HepG2 (cell line): ENCODE measurements at regions not wholly inside any gene's neighbourhood (a gene's known extent, or its start where the extent isn't known, plus 50 kb on each side); places are given as distances from the start of the nearest gene placed in this dataset.

ENCODE experiments used
- ATAC-seq: fragments of 200-7000 bp; cut with Tn5 transposase; 3 replicates; pipeline ENCODE4 v1.9.1; 2020; ENCODE audit warnings: mild to moderate bottlenecking, moderate library complexity
- BruUV-seq: library from RNA; stranded (reverse); fragments of 400-500 nt; replicated peaks from 2 replicates; lab custom pipeline; 2021; lab: Mats Ljungman, UMichigan
- CTCF ChIA-PET: fragments of 300-600 bp; formaldehyde crosslinking; extraction: SDS; loops from one replicate; lab custom pipeline; 2021; ENCODE audit warnings: low total read pairs, inconsistent platforms, low intra/inter-chr PET ratio; lab: Yijun Ruan, JAX
- POLR2A ChIA-PET: fragments of 350-600 bp; sonication (Branson Sonifier 250); formaldehyde crosslinking; loops from one replicate; lab custom pipeline; 2020; ENCODE audit warnings: antibody characterized with exemption, inconsistent platforms; lab: Yijun Ruan, JAX
- DNase-seq: peaks from one replicate; pipeline ENCODE4 v3.0.0-alpha.2; 2015; ENCODE audit warnings: low spot score
- FAIRE-seq: peaks from 3 replicates; lab custom pipeline; 2011; peaks lifted over from hg19 to GRCh38; lab: Jason Lieb, UNC
- H2AFZ ChIP-seq: one replicate; pipeline ENCODE4 v1.6.1; 2011; ENCODE audit warnings: low read length, inconsistent platforms
- H3K27ac ChIP-seq: fragments of 300-600 bp; 3 replicates; pipeline ENCODE4 v1.8.0; 2011; ENCODE audit warnings: mixed run types, mild to moderate bottlenecking, mixed read lengths, low read length, inconsistent platforms; ENCODE audit not compliant: insufficient read depth; ENCODE audit errors: extremely low read length
- H3K27me3 ChIP-seq, 2 experiments: fragments of 200-600 bp in 1 of 2; 2 replicates in 1 of 2; 3 replicates in 1 of 2; pipeline versions ENCODE4 v1.6.0 to v1.8.0; 2011; ENCODE audit warnings: low read length in 2 of 2, mild to moderate bottlenecking in 2 of 2, moderate library complexity in 2 of 2, inconsistent platforms in 1 of 2; ENCODE audit not compliant: insufficient read depth in 2 of 2, control insufficient read depth in 1 of 2
- H3K36me3 ChIP-seq, 2 experiments: fragments of 200-600 bp in 1 of 2; replicated peaks in 1 of 2; 2 replicates in 1 of 2; 3 replicates in 1 of 2; pipeline versions ENCODE4 v1.5.1 to v1.8.0; 2011; ENCODE audit warnings: low read length in 2 of 2, inconsistent platforms in 1 of 2; ENCODE audit not compliant: insufficient read depth in 2 of 2, control insufficient read depth in 1 of 2
- H3K4me1 ChIP-seq: 2 replicates; pipeline ENCODE4 v1.5.1; 2012; ENCODE audit warnings: low read length, inconsistent platforms; ENCODE audit not compliant: insufficient read depth
- H3K4me2 ChIP-seq: 2 replicates; pipeline ENCODE4 v1.6.0; 2011; ENCODE audit warnings: low read depth, low read length, inconsistent platforms
- H3K4me3 ChIP-seq, 3 experiments: fragments of 200-600 bp in 1 of 3; sonication (generic), shearing (Covaris generic) in 1 of 3; replicated peaks in 1 of 3; 2 replicates each; pipeline ENCODE4 v1.5.1; 2011 to 2016; ENCODE audit warnings: low read length in 3 of 3, inconsistent platforms in 2 of 3, low read depth in 2 of 3, mild to moderate bottlenecking in 2 of 3, control low read depth in 1 of 3, mixed read lengths in 1 of 3; ENCODE audit not compliant: insufficient read depth in 1 of 3
- H3K79me2 ChIP-seq: one replicate; pipeline ENCODE4 v1.6.1; 2011; ENCODE audit warnings: low read length, inconsistent platforms; ENCODE audit not compliant: insufficient read depth
- H3K9ac ChIP-seq: 2 replicates; pipeline ENCODE4 v1.6.0; 2011; ENCODE audit warnings: mild to moderate bottlenecking, low read depth, low read length, inconsistent platforms; ENCODE audit not compliant: insufficient read depth
- H3K9me3 ChIP-seq: 2 replicates; pipeline ENCODE4 v1.5.1; 2012; ENCODE audit warnings: mild to moderate bottlenecking, low read length
- H4K20me1 ChIP-seq: 2 replicates; pipeline ENCODE4 v1.6.0; 2011; ENCODE audit warnings: inconsistent platforms, mild to moderate bottlenecking, low read length, moderate library complexity; ENCODE audit not compliant: insufficient read depth
- CREB1 ChIP-seq, 2 experiments: fragments of 450-650 bp in 1 of 2; IDR thresholded peaks; 2 replicates each; pipeline ENCODE4 v1.6.1; 2016 to 2017; ENCODE audit warnings: control low read depth in 1 of 2, mild to moderate bottlenecking in 1 of 2, missing compliant biosample characterization in 1 of 2, missing genetic modification characterization in 1 of 2
- ELF1 ChIP-seq: sonication (generic); formaldehyde crosslinking; IDR thresholded peaks from 2 replicates; pipeline ENCODE4 v1.4.0; 2020; ENCODE audit warnings: missing genetic modification reagents
- FOXJ3 ChIP-seq: sonication (generic); formaldehyde crosslinking; IDR thresholded peaks from 2 replicates; pipeline ENCODE4 v1.4.0; 2020; ENCODE audit warnings: missing genetic modification reagents, mild to moderate bottlenecking, borderline replicate concordance
- TBX3 ChIP-seq: fragments of 450-650 bp; IDR thresholded peaks from 2 replicates; pipeline ENCODE4 v1.6.1; 2017; ENCODE audit warnings: antibody characterized with exemption, mild to moderate bottlenecking, inconsistent platforms, borderline replicate concordance
- ZNF101 ChIP-seq: sonication (generic); formaldehyde crosslinking; IDR thresholded peaks from 2 replicates; pipeline ENCODE4 v1.4.0; 2020; ENCODE audit warnings: mild to moderate bottlenecking, low read depth, missing genetic modification reagents, borderline replicate concordance
- WGBS: methylation state at CpG from one replicate; pipeline ENCODE4 v1.1.6; 2017; ENCODE audit warnings: low lambda C conversion rate; 5-methylcytosine and 5-hydroxymethylcytosine counted together
- in situ Hi-C: cut with HindIII; loops from 2 replicates; pipeline ENCODE4 v1.10.0; 2017; ENCODE audit warnings: low pct_unique_long_range_greater_than_20kb; ENCODE audit not compliant: extremely low pct_ligation_motif_present
- intact Hi-C: fragments of 100-400 bp; cut with micrococcal nuclease; formaldehyde crosslinking; loops from one replicate; pipeline ENCODE4 v1.10.0; 2022; ENCODE audit not compliant: unreplicated experiment
- TF ChIP-seq, protein P1 (sequence below): sonication (generic); formaldehyde crosslinking; conservative IDR thresholded peaks from 2 replicates; pipeline ENCODE4 v1.4.0; 2020; ENCODE audit warnings: missing genetic modification reagents

GRCh38 chr2:15841776-15842560 is 98.4 kb upstream of the MYCN start:
- BruUV-seq: no TSS peak
- intact Hi-C loops: no loop called here
- 20% methylated on average over 12 of the region's 12 CpGs for WGBS
- Histone ChIP-seq H4K20me1 (no peaks in the 10 kb centered on the region), H3K9ac (no peak overlapping the region), H3K27ac (no peak overlapping the region), H3K4me3 (no peak overlapping the region), H2AFZ (no peak overlapping the region), H3K79me2 (no peaks in the 10 kb centered on the region), H3K4me2 (no peak overlapping the region), H3K4me1 (0 out of 2 replicates have a peak, but pooled peaks cover 7% of the 10 kb centered on the region), H3K9me3 (no peaks in the 10 kb centered on the region), H3K27me3 (0 out of 5 replicates have a peak, but pooled peaks cover 0 to 7% of the 10 kb centered on the region in 2 experiments), H3K36me3 (no peaks in the 10 kb centered on the region)
- in situ Hi-C loops: no loop called here
- DNase-seq (peak; percentile 32), ATAC-seq (peak; percentile 59), FAIRE-seq (no peak)
- POLR2A ChIA-PET: no interaction called here
- CTCF ChIA-PET: no interaction called here
- TF ChIP-seq TBX3: no peak
- TF ChIP-seq, protein P1, sequence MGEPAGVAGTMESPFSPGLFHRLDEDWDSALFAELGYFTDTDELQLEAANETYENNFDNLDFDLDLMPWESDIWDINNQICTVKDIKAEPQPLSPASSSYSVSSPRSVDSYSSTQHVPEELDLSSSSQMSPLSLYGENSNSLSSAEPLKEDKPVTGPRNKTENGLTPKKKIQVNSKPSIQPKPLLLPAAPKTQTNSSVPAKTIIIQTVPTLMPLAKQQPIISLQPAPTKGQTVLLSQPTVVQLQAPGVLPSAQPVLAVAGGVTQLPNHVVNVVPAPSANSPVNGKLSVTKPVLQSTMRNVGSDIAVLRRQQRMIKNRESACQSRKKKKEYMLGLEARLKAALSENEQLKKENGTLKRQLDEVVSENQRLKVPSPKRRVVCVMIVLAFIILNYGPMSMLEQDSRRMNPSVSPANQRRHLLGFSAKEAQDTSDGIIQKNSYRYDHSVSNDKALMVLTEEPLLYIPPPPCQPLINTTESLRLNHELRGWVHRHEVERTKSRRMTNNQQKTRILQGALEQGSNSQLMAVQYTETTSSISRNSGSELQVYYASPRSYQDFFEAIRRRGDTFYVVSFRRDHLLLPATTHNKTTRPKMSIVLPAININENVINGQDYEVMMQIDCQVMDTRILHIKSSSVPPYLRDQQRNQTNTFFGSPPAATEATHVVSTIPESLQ: no peak
- no peak for TF ChIP-seq ELF1 (CRISPR knock-in tag)
- no peak for TF ChIP-seq FOXJ3
- TF ChIP-seq CREB1 (IDR thresholded peaks at IDR 0.05): peak; percentile 28; the same call in 1 of the 2 replicates
- no peak for TF ChIP-seq CREB1 (CRISPR knock-in tag; IDR thresholded peaks at IDR 0.05)
- TF ChIP-seq ZNF101 (CRISPR knock-in tag): no peak
